ENCODE measurements at regions not wholly inside any gene's neighbourhood (a gene's known extent, or its start where the extent isn't known, plus 50 kb on each side); places are given as distances from the start of the nearest gene placed in this dataset.

DNA sequence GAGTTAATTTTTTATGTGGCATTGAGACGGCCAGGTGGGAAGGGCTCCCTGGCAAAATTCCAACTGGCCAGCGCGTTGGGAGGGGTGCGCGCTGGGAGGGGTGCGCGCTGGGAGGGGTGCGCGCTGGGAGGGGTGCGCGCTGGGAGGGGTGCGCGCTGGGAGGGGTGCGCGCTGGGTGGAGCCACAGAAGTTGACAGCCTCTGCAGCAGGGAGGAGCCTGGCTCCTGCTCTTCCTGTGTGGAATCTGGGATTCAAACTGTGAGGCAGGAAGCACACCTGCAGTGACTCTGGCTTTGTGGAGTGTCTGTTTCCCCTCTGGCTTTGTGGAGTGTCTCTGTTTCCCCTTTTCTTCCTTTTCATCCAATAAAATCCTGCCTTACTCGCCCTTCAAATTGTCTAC, 147.9 kb upstream of the CBLN2 start:
- DNase-seq (no peak), ATAC-seq (no peak)
- Histone ChIP-seq H3K36me3 (ENCODE audit: insufficient read depth in 1 of 2, low read depth in 1 of 2) (no peaks in the 10 kb centered on the region), H3K4me1 (no peaks in the 10 kb centered on the region), H3K27ac (no peak overlapping the region), H3K9me3 (no peaks in the 10 kb centered on the region), H3K4me3 (no peak overlapping the region), H3K27me3 (ENCODE audit: insufficient read depth in 3 of 3, low read length in 2 of 3) (no peaks in the 10 kb centered on the region)
- intact Hi-C loops (cut with DNase I) = no loop called here
- TF ChIP-seq, protein P1, sequence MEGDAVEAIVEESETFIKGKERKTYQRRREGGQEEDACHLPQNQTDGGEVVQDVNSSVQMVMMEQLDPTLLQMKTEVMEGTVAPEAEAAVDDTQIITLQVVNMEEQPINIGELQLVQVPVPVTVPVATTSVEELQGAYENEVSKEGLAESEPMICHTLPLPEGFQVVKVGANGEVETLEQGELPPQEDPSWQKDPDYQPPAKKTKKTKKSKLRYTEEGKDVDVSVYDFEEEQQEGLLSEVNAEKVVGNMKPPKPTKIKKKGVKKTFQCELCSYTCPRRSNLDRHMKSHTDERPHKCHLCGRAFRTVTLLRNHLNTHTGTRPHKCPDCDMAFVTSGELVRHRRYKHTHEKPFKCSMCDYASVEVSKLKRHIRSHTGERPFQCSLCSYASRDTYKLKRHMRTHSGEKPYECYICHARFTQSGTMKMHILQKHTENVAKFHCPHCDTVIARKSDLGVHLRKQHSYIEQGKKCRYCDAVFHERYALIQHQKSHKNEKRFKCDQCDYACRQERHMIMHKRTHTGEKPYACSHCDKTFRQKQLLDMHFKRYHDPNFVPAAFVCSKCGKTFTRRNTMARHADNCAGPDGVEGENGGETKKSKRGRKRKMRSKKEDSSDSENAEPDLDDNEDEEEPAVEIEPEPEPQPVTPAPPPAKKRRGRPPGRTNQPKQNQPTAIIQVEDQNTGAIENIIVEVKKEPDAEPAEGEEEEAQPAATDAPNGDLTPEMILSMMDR (IDR thresholded peaks at IDR 0.05) = no peak
- WGBS, 3 donors = 2 to 6% (median 4%) methylated on average over 8 to 16 of the region's 16 CpGs

DNA sequence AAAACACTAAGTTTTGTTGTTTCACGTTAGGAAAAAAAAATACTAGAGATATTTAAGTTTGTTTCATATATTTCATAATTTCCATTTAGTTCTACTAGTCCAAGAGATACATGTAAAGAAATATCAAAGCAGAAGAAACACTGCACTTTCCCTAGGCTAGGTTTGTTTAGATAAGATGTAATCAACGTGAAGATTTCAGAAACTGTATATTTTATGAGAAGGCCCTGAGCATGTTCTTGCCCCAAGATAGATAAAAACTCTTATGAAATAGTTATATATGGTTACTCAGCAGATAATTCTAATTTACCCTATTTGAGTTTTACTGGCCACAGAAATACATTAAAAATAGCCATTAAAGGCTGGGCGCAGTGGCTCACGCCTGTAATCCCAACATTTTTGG, 143.6 kb upstream of the CBLN2 start:
- TF ChIP-seq, protein P1 (IDR thresholded peaks at IDR 0.05) = no peak
- 80 to 84% (median 84%) methylated on average over 4 of the region's 4 CpGs for WGBS, 3 donors
- DNase-seq (no peak), ATAC-seq (no peak)
- Histone ChIP-seq H3K4me1 (no peaks in the 10 kb centered on the region), H3K27ac (no peak overlapping the region), H3K36me3 (ENCODE audit: insufficient read depth in 1 of 2, low read depth in 1 of 2) (no peaks in the 10 kb centered on the region), H3K4me3 (no peak overlapping the region), H3K27me3 (ENCODE audit: insufficient read depth in 3 of 3, low read length in 2 of 3) (no peaks in the 10 kb centered on the region), H3K9me3 (no peaks in the 10 kb centered on the region)
- intact Hi-C loops (cut with DNase I) = no loop called here

- intact Hi-C loops (cut with DNase I) = no loop called here
- Histone ChIP-seq H3K36me3 (ENCODE audit: insufficient read depth in 1 of 2, low read depth in 1 of 2) (no peaks in the 10 kb centered on the region), H3K4me3 (no peak overlapping the region), H3K9me3 (no peaks in the 10 kb centered on the region), H3K27ac (no peak overlapping the region), H3K27me3 (ENCODE audit: insufficient read depth in 3 of 3, low read length in 2 of 3) (no peaks in the 10 kb centered on the region), H3K4me1 (no peaks in the 10 kb centered on the region)
- DNase-seq (no peak), ATAC-seq (no peak)
- TF ChIP-seq, protein P1 (IDR thresholded peaks at IDR 0.05) = no peak
- WGBS, 3 donors = 62 to 73% (median 69%) methylated on average over 10 of the region's 10 CpGs
Measured at GRCh38 chr18:72675394-72675793, 131.3 kb upstream of the CBLN2 start.

- no peaks in the 10 kb centered on the region for H3K4me1 ChIP-seq
- WGBS, 3 donors = 19 to 40% (median 23%) methylated on average over 7 of the region's 7 CpGs
- intact Hi-C loops (cut with DNase I) = no loop called here
Measured at GRCh38 chr18:72674710-72675109, 130.6 kb upstream of the CBLN2 start.

DNA sequence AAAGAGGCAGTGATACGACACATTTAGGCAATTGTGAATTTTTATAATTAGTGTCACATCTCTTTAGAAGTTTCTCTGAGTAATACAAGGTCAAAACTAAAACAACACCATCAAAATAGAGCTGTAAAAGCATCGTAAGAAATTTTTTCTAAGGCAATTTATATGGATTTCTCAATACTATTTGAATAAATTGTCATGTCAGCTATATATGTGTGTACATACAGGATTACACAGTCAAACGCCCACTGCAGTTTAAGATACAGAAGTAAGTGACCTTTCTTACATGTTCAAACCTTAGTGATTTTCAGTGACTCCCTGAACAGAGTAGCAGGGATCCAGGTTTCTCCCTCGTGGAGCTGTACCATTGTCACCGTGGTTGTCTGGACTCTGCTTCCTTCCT, 129.1 kb upstream of the CBLN2 start:
- no peak for DNase-seq
- TF ChIP-seq, protein P1 (IDR thresholded peaks at IDR 0.05) = no peak
- H3K4me3 ChIP-seq = no peak overlapping the region
- intact Hi-C loops (cut with DNase I) = no loop called here
- no peak for ATAC-seq
- H3K36me3 ChIP-seq (ENCODE audit: insufficient read depth in 1 of 2, low read depth in 1 of 2) = no peaks in the 10 kb centered on the region
- no peaks in the 10 kb centered on the region for H3K27me3 ChIP-seq (ENCODE audit: insufficient read depth in 3 of 3, low read length in 2 of 3)
- H3K27ac ChIP-seq = no peak overlapping the region
- 49 to 50% (median 50%) methylated on average over 5 of the region's 5 CpGs for WGBS, 3 donors
- no peaks in the 10 kb centered on the region for H3K4me1 ChIP-seq
- H3K9me3 ChIP-seq = no peaks in the 10 kb centered on the region

More at GRCh38 chr18:72674710-72675109, 130.6 kb upstream of the CBLN2 start:
- ATAC-seq = no peak
- TF ChIP-seq, protein P1 (IDR thresholded peaks at IDR 0.05) = no peak
- no peaks in the 10 kb centered on the region for H3K27me3 ChIP-seq (ENCODE audit: insufficient read depth in 3 of 3, low read length in 2 of 3)
- H3K36me3 ChIP-seq (ENCODE audit: insufficient read depth in 1 of 2, low read depth in 1 of 2) = no peaks in the 10 kb centered on the region
- DNase-seq = no peak
- H3K27ac ChIP-seq = no peak overlapping the region
- H3K4me3 ChIP-seq = no peak overlapping the region
- no peaks in the 10 kb centered on the region for H3K9me3 ChIP-seq
